ENCODE measurements at regions not wholly inside any gene's neighbourhood (a gene's known extent, or its start where the extent isn't known, plus 50 kb on each side); places are given as distances from the start of the nearest gene placed in this dataset.

DNA sequence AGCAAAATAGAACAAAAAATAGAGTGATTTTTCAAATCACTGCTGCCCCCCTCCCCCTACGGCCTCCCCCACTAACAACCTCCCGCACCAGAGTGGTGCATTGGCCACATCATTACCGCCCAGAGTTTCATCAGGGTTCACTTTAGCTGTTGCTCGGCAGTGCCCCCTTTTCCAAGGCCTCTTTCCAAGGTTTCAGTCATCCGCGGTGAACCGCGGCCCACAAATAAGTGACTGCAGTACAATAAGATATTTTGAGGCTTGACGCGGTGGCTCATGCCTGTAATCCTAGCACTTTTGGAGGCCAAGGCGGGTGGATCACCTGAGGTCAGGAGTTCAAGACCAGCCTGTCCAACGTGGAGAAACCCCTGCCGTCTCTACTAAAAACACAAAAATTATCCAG lies 180.0 kb downstream of the MAF start:
- Mint-ChIP-seq H3K27me3 (ENCODE audit: insufficient read depth) (no peaks in the 10 kb centered on the region; the same call in 1 of the 2 replicates), H3K4me3 (no peak overlapping the region), H3K9me3 (peaks cover 52% of the 10 kb centered on the region), H3K27ac (no peak overlapping the region), H3K36me3 (ENCODE audit: low read depth) (0 out of 2 replicates have a peak, but pooled peaks cover 4% of the 10 kb centered on the region), H3K4me1 (ENCODE audit: low read depth) (no peaks in the 10 kb centered on the region)
- DNase-seq: no peak
- TF ChIP-seq, protein P1, sequence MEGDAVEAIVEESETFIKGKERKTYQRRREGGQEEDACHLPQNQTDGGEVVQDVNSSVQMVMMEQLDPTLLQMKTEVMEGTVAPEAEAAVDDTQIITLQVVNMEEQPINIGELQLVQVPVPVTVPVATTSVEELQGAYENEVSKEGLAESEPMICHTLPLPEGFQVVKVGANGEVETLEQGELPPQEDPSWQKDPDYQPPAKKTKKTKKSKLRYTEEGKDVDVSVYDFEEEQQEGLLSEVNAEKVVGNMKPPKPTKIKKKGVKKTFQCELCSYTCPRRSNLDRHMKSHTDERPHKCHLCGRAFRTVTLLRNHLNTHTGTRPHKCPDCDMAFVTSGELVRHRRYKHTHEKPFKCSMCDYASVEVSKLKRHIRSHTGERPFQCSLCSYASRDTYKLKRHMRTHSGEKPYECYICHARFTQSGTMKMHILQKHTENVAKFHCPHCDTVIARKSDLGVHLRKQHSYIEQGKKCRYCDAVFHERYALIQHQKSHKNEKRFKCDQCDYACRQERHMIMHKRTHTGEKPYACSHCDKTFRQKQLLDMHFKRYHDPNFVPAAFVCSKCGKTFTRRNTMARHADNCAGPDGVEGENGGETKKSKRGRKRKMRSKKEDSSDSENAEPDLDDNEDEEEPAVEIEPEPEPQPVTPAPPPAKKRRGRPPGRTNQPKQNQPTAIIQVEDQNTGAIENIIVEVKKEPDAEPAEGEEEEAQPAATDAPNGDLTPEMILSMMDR (IDR thresholded peaks at IDR 0.05): no peak

- no peak overlapping the region for H3K4me3 Mint-ChIP-seq
- H3K9me3 Mint-ChIP-seq: peaks cover 58% of the 10 kb centered on the region
- H3K27ac Mint-ChIP-seq: no peak overlapping the region
- 0 out of 2 replicates have a peak, but pooled peaks cover 4% of the 10 kb centered on the region for H3K36me3 Mint-ChIP-seq (ENCODE audit: low read depth)
- H3K4me1 Mint-ChIP-seq (ENCODE audit: low read depth): no peaks in the 10 kb centered on the region
- TF ChIP-seq, protein P1 (IDR thresholded peaks at IDR 0.05): no peak
- no peaks in the 10 kb centered on the region; the same call in 1 of the 2 replicates for H3K27me3 Mint-ChIP-seq (ENCODE audit: insufficient read depth)
- DNase-seq: no peak
Observed at GRCh38 chr16:79419148-79419547, 181.4 kb downstream of the MAF start.

- Mint-ChIP-seq H3K27me3 (ENCODE audit: insufficient read depth) (no peaks in the 10 kb centered on the region; the same call in 1 of the 2 replicates), H3K4me1 (ENCODE audit: low read depth) (no peaks in the 10 kb centered on the region), H3K36me3 (ENCODE audit: low read depth) (0 out of 2 replicates have a peak, but pooled peaks cover 4% of the 10 kb centered on the region), H3K9me3 (peaks cover 60% of the 10 kb centered on the region), H3K27ac (no peak overlapping the region), H3K4me3 (no peak overlapping the region)
- DNase-seq: no peak
- TF ChIP-seq, protein P1 (IDR thresholded peaks at IDR 0.05): no peak
Observed at GRCh38 chr16:79417601-79418008, 182.9 kb downstream of the MAF start.

DNA sequence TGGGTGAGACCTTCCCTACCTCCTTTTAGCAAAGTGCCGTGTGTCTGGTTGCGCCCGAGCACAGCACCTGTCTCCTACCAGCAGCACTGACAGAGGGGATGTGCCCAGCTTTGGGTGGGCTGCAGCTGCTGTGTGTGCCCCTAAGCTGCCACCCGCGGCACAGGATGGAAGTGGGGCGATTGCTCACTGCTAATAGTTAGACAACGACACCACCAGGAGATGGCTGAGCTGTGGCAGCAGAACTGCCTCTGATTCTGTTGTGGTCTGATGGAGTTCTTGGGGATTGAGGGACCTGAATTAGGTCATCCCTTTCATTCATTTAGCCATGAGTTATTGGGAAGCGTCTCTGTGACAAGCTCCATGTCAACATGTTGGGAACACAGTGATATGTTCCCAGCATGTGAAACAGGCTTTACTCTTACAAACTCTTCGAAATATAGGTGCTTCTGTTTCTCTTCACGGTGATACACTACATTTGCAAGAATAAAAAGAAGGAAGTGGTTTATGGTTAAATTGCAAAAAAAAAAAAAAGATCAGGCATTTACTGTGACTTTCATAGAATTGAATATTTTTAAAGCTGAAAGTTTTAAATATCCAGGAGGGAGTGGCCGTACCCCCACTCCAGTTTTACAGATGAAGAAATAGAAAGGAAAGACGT lies 184.4 kb downstream of the MAF start:
- no peak overlapping the region for H3K4me3 Mint-ChIP-seq
- H3K9me3 Mint-ChIP-seq: peaks cover 60% of the 10 kb centered on the region
- no peaks in the 10 kb centered on the region for H3K4me1 Mint-ChIP-seq (ENCODE audit: low read depth)
- DNase-seq: no peak
- TF ChIP-seq, protein P1 (IDR thresholded peaks at IDR 0.05): no peak
- H3K27me3 Mint-ChIP-seq (ENCODE audit: insufficient read depth): no peaks in the 10 kb centered on the region; the same call in 1 of the 2 replicates
- H3K27ac Mint-ChIP-seq: no peak overlapping the region
- H3K36me3 Mint-ChIP-seq (ENCODE audit: low read depth): 0 out of 2 replicates have a peak, but pooled peaks cover 4% of the 10 kb centered on the region

DNA sequence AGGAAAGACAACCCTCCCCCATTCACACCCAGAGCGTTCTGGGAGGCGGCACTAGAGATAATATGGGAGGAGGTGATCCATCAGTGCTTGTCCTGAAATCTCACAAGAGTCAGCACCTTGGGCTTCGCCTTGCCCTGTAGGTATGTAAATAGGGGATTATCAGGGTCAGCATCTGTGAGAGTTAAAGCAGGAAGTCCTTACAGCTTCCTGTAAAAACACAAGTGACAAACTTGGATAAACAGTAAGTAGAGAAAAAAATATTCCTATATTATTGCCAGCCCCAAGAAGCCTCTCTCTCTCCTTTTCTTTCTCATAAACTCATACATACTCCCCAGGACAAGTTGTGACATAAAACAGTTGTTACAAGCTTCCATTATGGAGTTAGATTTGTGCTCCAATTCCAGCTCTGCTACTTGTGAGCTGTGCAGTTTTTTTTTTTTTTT lies 187.7 kb downstream of the MAF start:
- TF ChIP-seq, protein P1 (IDR thresholded peaks at IDR 0.05): no peak
- no peaks in the 10 kb centered on the region for H3K4me1 Mint-ChIP-seq (ENCODE audit: low read depth)
- H3K27ac Mint-ChIP-seq: no peak overlapping the region
- H3K9me3 Mint-ChIP-seq: peaks cover 63% of the 10 kb centered on the region
- no peak overlapping the region for H3K4me3 Mint-ChIP-seq
- no peaks in the 10 kb centered on the region; the same call in 1 of the 2 replicates for H3K27me3 Mint-ChIP-seq (ENCODE audit: insufficient read depth)
- DNase-seq: no peak
- no peaks in the 10 kb centered on the region for H3K36me3 Mint-ChIP-seq (ENCODE audit: low read depth)

Measured in HFFc6 (cell line).